ENCODE measurements at regions not wholly inside any gene's neighbourhood (a gene's known extent, or its start where the extent isn't known, plus 50 kb on each side); places are given as distances from the start of the nearest gene placed in this dataset.

DNA sequence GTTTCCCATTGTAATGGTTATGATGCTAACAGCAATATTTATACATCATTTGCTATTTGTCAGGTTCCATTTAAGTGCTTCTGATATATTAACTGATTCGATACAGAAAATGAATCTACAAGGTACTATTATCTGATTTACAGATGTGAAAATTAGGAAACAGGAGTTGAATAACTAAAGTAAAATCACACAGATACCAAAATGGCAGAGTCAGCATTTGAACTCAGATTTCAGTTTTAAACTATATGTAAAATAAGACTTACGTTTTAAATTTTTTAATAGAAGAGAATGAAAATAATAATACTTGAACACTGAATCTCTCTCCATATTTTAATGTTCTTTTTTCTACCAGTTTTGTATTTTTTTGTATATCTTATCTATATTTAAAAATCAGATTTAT, 313.2 kb downstream of the MDFIC start:
- DNase-seq (ENCODE audit: unreplicated experiment), result no peak
- Mint-ChIP-seq H3K27ac (ENCODE audit: low read depth, unreplicated experiment) (no peak overlapping the region), H3K36me3 (ENCODE audit: insufficient read depth, unreplicated experiment) (no peaks in the 10 kb centered on the region), H3K4me3 (ENCODE audit: unreplicated experiment) (no peak overlapping the region), H3K4me1 (ENCODE audit: insufficient read depth, unreplicated experiment) (peaks cover 7% of the 10 kb centered on the region), H3K27me3 (ENCODE audit: insufficient read depth, unreplicated experiment) (no peaks in the 10 kb centered on the region), H3K9me3 (ENCODE audit: unreplicated experiment) (no peaks in the 10 kb centered on the region)
- TF ChIP-seq, protein P1, sequence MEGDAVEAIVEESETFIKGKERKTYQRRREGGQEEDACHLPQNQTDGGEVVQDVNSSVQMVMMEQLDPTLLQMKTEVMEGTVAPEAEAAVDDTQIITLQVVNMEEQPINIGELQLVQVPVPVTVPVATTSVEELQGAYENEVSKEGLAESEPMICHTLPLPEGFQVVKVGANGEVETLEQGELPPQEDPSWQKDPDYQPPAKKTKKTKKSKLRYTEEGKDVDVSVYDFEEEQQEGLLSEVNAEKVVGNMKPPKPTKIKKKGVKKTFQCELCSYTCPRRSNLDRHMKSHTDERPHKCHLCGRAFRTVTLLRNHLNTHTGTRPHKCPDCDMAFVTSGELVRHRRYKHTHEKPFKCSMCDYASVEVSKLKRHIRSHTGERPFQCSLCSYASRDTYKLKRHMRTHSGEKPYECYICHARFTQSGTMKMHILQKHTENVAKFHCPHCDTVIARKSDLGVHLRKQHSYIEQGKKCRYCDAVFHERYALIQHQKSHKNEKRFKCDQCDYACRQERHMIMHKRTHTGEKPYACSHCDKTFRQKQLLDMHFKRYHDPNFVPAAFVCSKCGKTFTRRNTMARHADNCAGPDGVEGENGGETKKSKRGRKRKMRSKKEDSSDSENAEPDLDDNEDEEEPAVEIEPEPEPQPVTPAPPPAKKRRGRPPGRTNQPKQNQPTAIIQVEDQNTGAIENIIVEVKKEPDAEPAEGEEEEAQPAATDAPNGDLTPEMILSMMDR (IDR thresholded peaks at IDR 0.05; ENCODE audit: unreplicated experiment), result no peak
- intact Hi-C loops (cut with micrococcal nuclease), result no loop called here
- POLR2A ChIA-PET, result no interaction called here
- CTCF ChIA-PET, result no interaction called here
- BruUV-seq (replicated peaks), result no TSS peak

DNA sequence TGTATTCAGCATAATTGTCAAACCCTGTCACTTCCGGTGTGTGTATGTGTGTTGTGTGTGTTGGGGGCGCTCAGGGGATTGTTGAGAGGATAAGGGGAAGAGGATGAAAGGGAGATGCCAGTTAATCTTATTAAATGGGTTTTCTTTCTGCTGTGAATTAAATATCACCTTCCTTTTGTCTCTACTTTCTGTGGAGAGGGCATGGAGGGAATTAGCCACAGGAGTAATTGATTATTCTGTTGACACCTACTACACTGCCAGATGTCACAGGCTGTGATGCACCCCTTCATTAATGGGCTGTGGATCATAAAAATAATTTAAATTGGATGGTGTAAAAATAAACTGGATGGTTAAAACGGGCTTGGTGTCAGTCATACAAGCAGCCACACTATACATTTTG, 311.9 kb downstream of the MDFIC start:
- peaks cover 7% of the 10 kb centered on the region for H3K4me1 Mint-ChIP-seq (ENCODE audit: insufficient read depth, unreplicated experiment)
- POLR2A ChIA-PET, result no interaction called here
- H3K27ac Mint-ChIP-seq (ENCODE audit: low read depth, unreplicated experiment), result no peak overlapping the region
- H3K36me3 Mint-ChIP-seq (ENCODE audit: insufficient read depth, unreplicated experiment), result no peaks in the 10 kb centered on the region
- H3K9me3 Mint-ChIP-seq (ENCODE audit: unreplicated experiment), result no peaks in the 10 kb centered on the region
- no peak overlapping the region for H3K4me3 Mint-ChIP-seq (ENCODE audit: unreplicated experiment)
- no peak for DNase-seq (ENCODE audit: unreplicated experiment)
- TF ChIP-seq, protein P1 (IDR thresholded peaks at IDR 0.05; ENCODE audit: unreplicated experiment), result no peak
- H3K27me3 Mint-ChIP-seq (ENCODE audit: insufficient read depth, unreplicated experiment), result no peaks in the 10 kb centered on the region
- no TSS peak for BruUV-seq (replicated peaks)
- CTCF ChIA-PET, result interaction anchor here (0.6 to 0.7 kb wide), 2 partner anchors 87 to 633 kb away, joined by 3 read pairs; no protein-coding TSS in a partner anchor
- intact Hi-C loops (cut with micrococcal nuclease), result no loop called here

DNA sequence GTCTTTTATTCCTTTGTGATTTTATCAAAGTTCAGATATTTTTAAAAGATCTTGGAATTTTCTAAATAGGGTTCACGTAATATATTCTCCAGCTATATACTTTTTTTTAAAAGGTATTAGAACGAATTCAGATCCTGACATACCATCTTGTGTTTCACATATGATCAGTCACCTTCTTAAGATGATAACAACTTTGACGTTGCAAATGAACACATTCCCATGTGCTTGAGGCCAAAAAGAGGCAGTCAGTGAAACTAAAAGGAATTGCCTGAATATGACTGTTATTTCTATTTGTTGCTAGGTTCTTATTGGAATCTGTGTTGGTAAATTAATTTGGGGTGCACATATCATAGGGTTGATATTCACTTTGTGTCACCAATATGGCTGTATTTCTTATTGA, 310.1 kb downstream of the MDFIC start:
- ChIA-PET POLR2A (interaction anchor here (1.0 kb wide), 1 partner anchor 8 kb away, joined by 3 read pairs; no protein-coding TSS in a partner anchor), CTCF (interaction anchor here (1.0 kb wide), 1 partner anchor 365 kb away, joined by 3 read pairs; no protein-coding TSS in a partner anchor)
- intact Hi-C loops (cut with micrococcal nuclease), result no loop called here
- no peaks in the 10 kb centered on the region for H3K36me3 Mint-ChIP-seq (ENCODE audit: insufficient read depth, unreplicated experiment)
- no peaks in the 10 kb centered on the region for H3K27me3 Mint-ChIP-seq (ENCODE audit: insufficient read depth, unreplicated experiment)
- H3K4me1 Mint-ChIP-seq (ENCODE audit: insufficient read depth, unreplicated experiment), result peaks cover 7% of the 10 kb centered on the region
- no peak overlapping the region for H3K4me3 Mint-ChIP-seq (ENCODE audit: unreplicated experiment)
- no peaks in the 10 kb centered on the region for H3K9me3 Mint-ChIP-seq (ENCODE audit: unreplicated experiment)
- BruUV-seq (replicated peaks), result no TSS peak
- no peak for DNase-seq (ENCODE audit: unreplicated experiment)
- TF ChIP-seq, protein P1 (IDR thresholded peaks at IDR 0.05; ENCODE audit: unreplicated experiment), result no peak
- H3K27ac Mint-ChIP-seq (ENCODE audit: low read depth, unreplicated experiment), result no peak overlapping the region

DNA sequence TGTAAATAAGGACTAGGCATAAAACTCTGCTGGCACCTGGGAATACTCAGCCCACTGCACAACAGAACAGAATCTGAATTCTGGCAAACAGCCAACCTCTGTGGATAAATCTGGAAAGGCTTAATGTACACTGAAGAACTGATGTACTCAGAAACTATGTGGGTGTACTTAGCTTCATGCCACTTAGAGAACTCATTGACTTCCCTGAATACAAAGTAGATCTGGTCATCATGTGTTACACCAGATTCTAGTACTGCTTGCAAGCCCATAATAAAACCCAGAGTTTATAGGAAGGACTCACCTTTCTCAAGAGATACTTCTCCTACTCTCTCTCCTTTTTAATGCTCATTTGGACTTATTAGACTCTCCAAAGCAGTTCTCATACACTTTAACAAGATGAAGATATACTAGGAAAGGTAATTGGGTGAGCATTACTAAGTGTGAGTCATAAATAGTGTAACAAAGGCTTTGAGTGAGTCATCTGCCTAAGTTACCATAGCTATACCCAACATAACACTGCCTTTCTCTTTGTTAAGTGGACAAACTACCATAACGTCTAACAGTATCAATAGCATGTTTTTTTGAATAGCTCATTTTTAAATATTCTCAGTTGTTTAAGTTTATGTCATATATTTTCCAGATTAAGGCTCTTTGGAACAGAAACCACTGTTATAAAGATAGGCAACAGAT, 309.1 kb downstream of the MDFIC start:
- Mint-ChIP-seq H3K4me1 (ENCODE audit: insufficient read depth, unreplicated experiment) (peaks cover 7% of the 10 kb centered on the region), H3K36me3 (ENCODE audit: insufficient read depth, unreplicated experiment) (no peaks in the 10 kb centered on the region), H3K4me3 (ENCODE audit: unreplicated experiment) (no peak overlapping the region), H3K27ac (ENCODE audit: low read depth, unreplicated experiment) (peak overlapping the region; percentile 79), H3K9me3 (ENCODE audit: unreplicated experiment) (no peaks in the 10 kb centered on the region), H3K27me3 (ENCODE audit: insufficient read depth, unreplicated experiment) (peaks cover 4% of the 10 kb centered on the region)
- peak; percentile 75 for DNase-seq (ENCODE audit: unreplicated experiment)
- ChIA-PET POLR2A (interaction anchor here (0.6 to 1.0 kb wide), 2 partner anchors 9 to 13 kb away, joined by 3 read pairs; no protein-coding TSS in a partner anchor), CTCF (interaction anchor here (1.0 kb wide), 1 partner anchor 364 kb away, joined by 3 read pairs; no protein-coding TSS in a partner anchor)
- BruUV-seq (replicated peaks), result TSS peak; percentile 45
- TF ChIP-seq, protein P1 (IDR thresholded peaks at IDR 0.05; ENCODE audit: unreplicated experiment), result no peak
- intact Hi-C loops (cut with micrococcal nuclease), result no loop called here
